ENCODE measurements at regions not wholly inside any gene's neighbourhood (a gene's known extent, or its start where the extent isn't known, plus 50 kb on each side); places are given as distances from the start of the nearest gene placed in this dataset.

DNA sequence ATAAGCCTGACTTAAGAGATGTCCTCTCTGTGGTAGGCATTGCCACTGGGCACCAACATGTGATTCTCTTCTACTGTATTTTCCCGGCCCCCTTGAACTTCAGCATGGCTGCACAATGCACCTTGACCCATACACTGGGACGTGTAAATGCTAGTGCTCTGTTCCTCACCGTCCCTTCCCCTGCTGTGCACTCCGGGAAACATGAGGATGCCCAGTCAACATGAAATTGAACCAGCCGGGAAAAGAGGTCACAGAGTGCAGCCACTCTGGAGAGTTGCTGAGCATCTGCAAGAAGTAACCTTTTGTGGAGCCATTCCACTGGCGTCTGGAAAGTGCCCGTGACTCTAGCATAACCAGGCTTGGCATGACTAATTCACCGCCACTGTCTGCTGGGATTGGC lies 646.7 kb downstream of the NPHP4 start:
- Mint-ChIP-seq H3K9me3 (no peaks in the 10 kb centered on the region), H3K36me3 (ENCODE audit: low read depth) (no peaks in the 10 kb centered on the region), H3K27ac (no peak overlapping the region), H3K4me1 (no peaks in the 10 kb centered on the region), H3K27me3 (no peaks in the 10 kb centered on the region), H3K4me3 (no peak overlapping the region)
- TF ChIP-seq, protein P1, sequence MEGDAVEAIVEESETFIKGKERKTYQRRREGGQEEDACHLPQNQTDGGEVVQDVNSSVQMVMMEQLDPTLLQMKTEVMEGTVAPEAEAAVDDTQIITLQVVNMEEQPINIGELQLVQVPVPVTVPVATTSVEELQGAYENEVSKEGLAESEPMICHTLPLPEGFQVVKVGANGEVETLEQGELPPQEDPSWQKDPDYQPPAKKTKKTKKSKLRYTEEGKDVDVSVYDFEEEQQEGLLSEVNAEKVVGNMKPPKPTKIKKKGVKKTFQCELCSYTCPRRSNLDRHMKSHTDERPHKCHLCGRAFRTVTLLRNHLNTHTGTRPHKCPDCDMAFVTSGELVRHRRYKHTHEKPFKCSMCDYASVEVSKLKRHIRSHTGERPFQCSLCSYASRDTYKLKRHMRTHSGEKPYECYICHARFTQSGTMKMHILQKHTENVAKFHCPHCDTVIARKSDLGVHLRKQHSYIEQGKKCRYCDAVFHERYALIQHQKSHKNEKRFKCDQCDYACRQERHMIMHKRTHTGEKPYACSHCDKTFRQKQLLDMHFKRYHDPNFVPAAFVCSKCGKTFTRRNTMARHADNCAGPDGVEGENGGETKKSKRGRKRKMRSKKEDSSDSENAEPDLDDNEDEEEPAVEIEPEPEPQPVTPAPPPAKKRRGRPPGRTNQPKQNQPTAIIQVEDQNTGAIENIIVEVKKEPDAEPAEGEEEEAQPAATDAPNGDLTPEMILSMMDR (IDR thresholded peaks at IDR 0.05) = no peak
- POLR2A ChIA-PET = no interaction called here
- CTCF ChIA-PET = no interaction called here
- DNase-seq (no peak), ATAC-seq (ENCODE audit: low read depth) (no peak)
- intact Hi-C loops (cut with micrococcal nuclease) = no loop called here

DNA sequence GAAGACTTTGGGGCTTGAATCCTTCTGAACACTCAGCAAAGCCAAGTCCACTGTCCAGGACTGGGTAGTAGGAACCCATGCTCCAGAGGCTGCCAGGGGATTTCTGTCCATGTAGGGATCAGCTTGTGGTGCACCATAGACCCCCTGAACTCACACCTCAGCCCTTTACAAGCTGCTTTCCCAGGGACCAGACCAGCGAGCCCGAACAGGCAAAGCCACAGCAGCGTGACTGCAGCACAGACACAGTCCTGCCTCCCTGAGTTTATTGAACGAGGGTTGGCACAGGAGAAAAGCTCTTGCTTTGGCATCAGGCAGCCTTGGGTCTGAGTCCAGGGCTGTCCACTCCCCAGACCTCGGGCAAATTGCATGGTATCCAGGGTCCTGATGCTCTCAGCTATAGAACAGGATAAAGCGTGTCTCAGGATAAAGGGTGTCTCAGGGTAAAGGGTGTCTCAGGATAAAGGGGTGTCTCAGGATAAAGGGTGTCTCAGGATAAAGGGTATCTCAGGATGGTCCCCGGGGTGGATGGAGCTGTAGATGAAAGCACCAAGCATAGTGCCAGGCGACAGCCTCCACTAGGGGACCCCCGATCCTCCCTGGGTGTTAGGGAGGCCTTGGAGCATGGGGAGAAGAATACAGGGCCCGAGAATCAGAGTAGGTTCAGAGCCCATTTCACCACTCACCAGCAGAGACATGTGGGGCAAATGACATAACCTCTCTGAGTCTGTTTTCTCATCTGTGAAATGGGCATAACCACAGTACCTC lies 648.8 kb downstream of the NPHP4 start:
- intact Hi-C loops (cut with micrococcal nuclease) = no loop called here
- Mint-ChIP-seq H3K36me3 (ENCODE audit: low read depth) (no peaks in the 10 kb centered on the region), H3K4me3 (no peak overlapping the region), H3K4me1 (no peaks in the 10 kb centered on the region), H3K27me3 (no peaks in the 10 kb centered on the region), H3K9me3 (no peaks in the 10 kb centered on the region), H3K27ac (no peak overlapping the region)
- no peak for DNase-seq
- TF ChIP-seq, protein P1 (IDR thresholded peaks at IDR 0.05) = no peak
- ChIA-PET POLR2A (no interaction called here), CTCF (no interaction called here)
- no peak for ATAC-seq (ENCODE audit: low read depth)

DNA sequence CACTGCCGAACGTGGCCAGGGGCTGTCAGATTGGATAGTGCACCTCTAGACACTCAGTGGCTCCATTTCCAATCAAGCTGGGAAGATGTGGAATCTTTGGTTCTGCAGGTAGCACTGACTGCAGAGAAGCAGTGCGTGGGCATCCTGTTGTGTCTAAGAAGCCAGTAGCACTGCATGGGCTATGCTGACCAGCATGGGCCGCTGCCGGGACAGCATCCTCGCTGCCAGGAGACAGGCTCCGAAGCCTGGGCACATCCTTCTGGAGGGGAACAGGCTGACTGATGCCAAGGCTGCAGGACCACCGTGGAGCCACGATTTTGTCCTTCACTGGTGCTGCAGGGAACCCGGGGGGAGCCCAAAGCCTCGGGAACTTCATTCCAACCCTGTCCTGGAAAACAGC lies 649.4 kb downstream of the NPHP4 start:
- Mint-ChIP-seq H3K4me3 (no peak overlapping the region), H3K9me3 (no peaks in the 10 kb centered on the region), H3K36me3 (ENCODE audit: low read depth) (no peaks in the 10 kb centered on the region), H3K27ac (no peak overlapping the region), H3K27me3 (no peaks in the 10 kb centered on the region), H3K4me1 (no peaks in the 10 kb centered on the region)
- ChIA-PET POLR2A (no interaction called here), CTCF (no interaction called here)
- no peak for ATAC-seq (ENCODE audit: low read depth)
- TF ChIP-seq, protein P1 (IDR thresholded peaks at IDR 0.05) = no peak
- intact Hi-C loops (cut with micrococcal nuclease) = no loop called here
- DNase-seq = no peak

DNA sequence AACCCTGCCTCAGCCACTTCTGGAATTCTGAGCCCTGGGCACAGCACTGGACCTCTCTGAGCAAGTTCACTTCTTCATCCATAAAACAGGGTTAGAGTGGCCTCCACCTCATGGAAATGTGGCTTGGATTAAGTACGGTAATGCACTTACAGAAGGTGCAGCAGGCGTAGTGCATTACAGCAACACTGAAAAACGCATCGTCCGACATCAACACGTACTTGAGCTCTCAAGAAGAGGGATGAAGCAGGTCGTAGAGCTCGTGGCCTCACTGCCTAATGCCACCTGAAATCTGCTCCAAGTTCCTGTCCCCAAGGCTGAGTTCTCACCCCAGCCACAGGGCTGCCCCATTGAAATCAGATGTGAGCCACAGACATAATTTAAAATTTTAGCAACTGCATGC lies 650.1 kb downstream of the NPHP4 start:
- Mint-ChIP-seq H3K36me3 (ENCODE audit: low read depth) (no peaks in the 10 kb centered on the region), H3K4me1 (no peaks in the 10 kb centered on the region), H3K27me3 (no peaks in the 10 kb centered on the region), H3K9me3 (no peaks in the 10 kb centered on the region), H3K27ac (no peak overlapping the region), H3K4me3 (no peak overlapping the region)
- DNase-seq = no peak
- CTCF ChIA-PET = no interaction called here
- POLR2A ChIA-PET = no interaction called here
- TF ChIP-seq, protein P1 (IDR thresholded peaks at IDR 0.05) = no peak
- ATAC-seq (ENCODE audit: low read depth) = no peak
- intact Hi-C loops (cut with micrococcal nuclease) = no loop called here

DNA sequence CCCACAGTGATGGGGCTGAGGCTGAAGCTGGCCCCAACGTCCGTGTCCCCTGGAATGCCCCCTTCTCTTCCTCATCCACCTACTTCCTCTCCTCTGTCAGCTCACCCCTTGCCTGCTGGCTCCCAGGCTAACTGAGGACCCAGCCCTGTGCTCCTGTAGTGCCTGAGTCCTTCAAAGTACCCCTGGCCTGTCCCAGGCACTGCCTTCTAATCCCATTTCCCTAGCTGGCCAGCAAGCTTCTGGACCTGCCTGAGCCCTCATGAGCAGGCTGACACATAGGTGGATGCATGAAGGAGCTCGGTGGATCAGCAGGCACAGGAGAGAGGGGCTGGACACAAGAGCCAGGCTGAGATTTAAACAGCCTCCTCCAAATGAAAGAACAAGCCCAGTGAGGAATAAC lies 650.8 kb downstream of the NPHP4 start:
- Mint-ChIP-seq H3K4me1 (no peaks in the 10 kb centered on the region), H3K9me3 (no peaks in the 10 kb centered on the region), H3K27ac (no peak overlapping the region), H3K27me3 (no peaks in the 10 kb centered on the region), H3K4me3 (no peak overlapping the region), H3K36me3 (ENCODE audit: low read depth) (no peaks in the 10 kb centered on the region)
- TF ChIP-seq, protein P1 (IDR thresholded peaks at IDR 0.05) = no peak
- no peak for ATAC-seq (ENCODE audit: low read depth)
- no peak for DNase-seq
- CTCF ChIA-PET = no interaction called here
- POLR2A ChIA-PET = no interaction called here
- intact Hi-C loops (cut with micrococcal nuclease) = no loop called here

Data from activated B cell treated with CpG ODN at 0.5 μM for 24 hours (primary cell).